ENCODE measurements at regions not wholly inside any gene's neighbourhood (a gene's known extent, or its start where the extent isn't known, plus 50 kb on each side); places are given as distances from the start of the nearest gene placed in this dataset.
"Not testable (repeated sequence)": the region's sequence is repeated elsewhere in the genome, so short reads cannot be mapped to it uniquely, and the experiment has no call there.

DNA sequence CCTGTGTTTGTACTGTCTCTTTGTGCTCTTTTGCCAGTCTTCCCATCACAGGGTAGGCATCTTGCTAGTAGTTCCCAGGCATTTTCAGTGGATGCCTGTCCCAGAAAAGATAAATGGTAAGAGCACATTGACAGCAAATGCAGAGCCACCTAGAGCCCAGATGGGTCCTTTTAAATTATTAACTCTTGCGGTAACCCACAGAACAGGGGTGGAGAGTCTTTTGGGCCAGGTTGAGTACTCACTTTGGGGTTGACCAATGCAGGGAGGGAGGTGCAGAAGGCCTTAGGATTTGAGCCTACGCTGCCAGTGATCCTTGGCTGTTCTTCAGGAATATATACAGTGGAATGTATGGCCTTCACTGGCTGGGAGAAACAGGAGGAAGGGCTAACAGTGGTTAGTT is 173.8 kb downstream of the MSN start:
- Mint-ChIP-seq H3K27ac (no peak overlapping the region), H3K9me3 (peaks cover 0 to 2% of the 10 kb centered on the region in 2 donors), H3K36me3 (ENCODE audit: insufficient read depth in 2 of 2) (no peaks in the 10 kb centered on the region), H3K4me3 (no peak overlapping the region), H3K27me3 (ENCODE audit: low read depth) (peaks cover 11% of the 10 kb centered on the region), H3K4me1 (ENCODE audit: low read depth) (peaks cover 10% of the 10 kb centered on the region)
- ATAC-seq (replicated peaks in 1 of 2) (no peak), DNase-seq (no peak)

DNA sequence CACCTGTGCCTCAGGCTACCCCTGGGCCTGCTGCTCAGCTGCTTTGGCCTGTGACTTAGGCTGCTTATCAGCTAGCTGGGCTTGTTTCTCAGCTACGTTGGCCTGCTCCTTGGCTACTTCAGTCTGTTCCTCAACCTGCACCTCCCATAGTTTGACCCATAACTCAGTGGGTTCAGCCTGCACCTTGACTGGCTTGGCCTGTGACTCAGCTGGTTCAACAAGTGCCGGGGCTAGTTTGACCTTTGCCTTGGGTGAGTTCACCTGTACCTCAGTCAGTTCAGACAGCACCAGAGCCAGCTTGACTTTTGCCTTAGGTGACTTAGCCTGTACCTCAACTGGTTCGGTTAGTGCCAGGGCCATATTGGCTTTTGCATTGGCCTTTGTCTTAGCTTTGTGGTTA is 171.2 kb downstream of the MSN start:
- Mint-ChIP-seq H3K4me1 (ENCODE audit: low read depth) (peaks cover 10% of the 10 kb centered on the region), H3K27ac (no peak overlapping the region), H3K36me3 (ENCODE audit: insufficient read depth in 2 of 2) (peaks cover 2 to 3% of the 10 kb centered on the region in 2 donors), H3K27me3 (ENCODE audit: low read depth) (peaks cover 13% of the 10 kb centered on the region), H3K4me3 (no peak overlapping the region), H3K9me3 (peaks cover 0 to 2% of the 10 kb centered on the region in 2 donors)
- no peak for ATAC-seq (replicated peaks in 1 of 2)
- DNase-seq, result no peak

DNA sequence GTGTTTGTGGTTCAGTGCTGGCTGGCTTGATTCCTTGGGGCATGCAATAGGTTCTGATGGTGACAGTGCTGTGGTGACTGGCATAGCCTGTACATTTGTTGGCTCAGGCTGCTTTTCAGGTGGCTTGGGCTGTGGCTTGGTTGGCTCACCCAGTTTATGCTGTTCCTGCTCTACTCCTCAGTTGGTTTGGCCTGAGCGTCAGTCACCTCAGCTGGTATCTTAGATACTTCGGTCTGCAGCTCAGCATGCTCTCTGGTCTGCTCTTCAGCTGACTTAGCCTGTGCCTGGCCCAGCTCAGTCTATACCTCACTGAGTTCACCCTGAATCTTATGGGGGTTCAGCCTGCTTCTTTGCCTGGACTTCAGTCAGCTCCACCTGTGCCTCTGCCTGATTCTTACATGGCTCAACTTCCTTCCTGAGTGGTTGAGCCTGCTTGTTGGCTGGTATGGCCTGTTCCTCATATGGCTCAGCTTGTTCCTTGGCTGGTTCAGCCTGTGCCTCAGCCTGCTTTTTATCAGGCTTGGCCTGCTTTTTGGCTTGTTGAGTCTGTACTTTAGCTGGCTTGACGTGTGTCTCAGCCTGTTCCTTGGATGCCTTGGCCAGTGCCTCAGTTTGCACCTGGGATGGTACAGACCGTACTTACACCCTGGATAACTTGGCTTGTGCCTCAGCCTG is 170.6 kb downstream of the MSN start:
- Mint-ChIP-seq H3K36me3 (ENCODE audit: insufficient read depth in 2 of 2) (peaks cover 2 to 3% of the 10 kb centered on the region in 2 donors), H3K9me3 (peaks cover 0 to 2% of the 10 kb centered on the region in 2 donors), H3K4me1 (ENCODE audit: low read depth) (peaks cover 10% of the 10 kb centered on the region), H3K4me3 (no peak overlapping the region), H3K27ac (no peak overlapping the region), H3K27me3 (ENCODE audit: low read depth) (peaks cover 13% of the 10 kb centered on the region)
- DNase-seq (no peak), ATAC-seq (replicated peaks in 1 of 2) (no peak)

DNA sequence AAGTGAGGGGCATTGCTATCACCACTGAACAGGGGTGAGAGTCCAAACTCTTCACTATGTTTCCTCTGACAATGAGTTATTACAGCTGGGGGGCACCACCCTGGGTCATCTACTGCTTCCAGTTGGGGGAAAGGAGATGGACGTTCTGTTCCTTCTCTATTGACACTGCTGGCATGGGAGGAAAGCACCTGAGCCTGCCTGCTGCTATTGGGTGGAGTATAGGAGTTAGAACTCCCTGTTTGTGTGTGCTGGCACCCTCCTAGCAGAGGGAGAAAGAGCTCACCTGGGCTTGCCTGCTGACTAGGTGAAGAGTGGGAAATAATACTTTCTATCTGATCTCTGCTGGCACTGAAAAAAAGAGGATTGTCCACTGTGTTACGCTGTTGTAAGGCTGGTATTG is 163.8 kb downstream of the MSN start:
- H3K36me3 Mint-ChIP-seq (ENCODE audit: insufficient read depth in 2 of 2), result peaks cover 2 to 3% of the 10 kb centered on the region in 2 donors
- ATAC-seq (replicated peaks in 1 of 2) (no peak), DNase-seq (no peak)
- peaks cover 7% of the 10 kb centered on the region for H3K27me3 Mint-ChIP-seq (ENCODE audit: low read depth)
- H3K9me3 Mint-ChIP-seq, result no peaks in the 10 kb centered on the region
- H3K27ac Mint-ChIP-seq, result no peak overlapping the region
- H3K4me3 Mint-ChIP-seq, result no peak overlapping the region
- H3K4me1 Mint-ChIP-seq (ENCODE audit: low read depth), result no peaks in the 10 kb centered on the region

DNA sequence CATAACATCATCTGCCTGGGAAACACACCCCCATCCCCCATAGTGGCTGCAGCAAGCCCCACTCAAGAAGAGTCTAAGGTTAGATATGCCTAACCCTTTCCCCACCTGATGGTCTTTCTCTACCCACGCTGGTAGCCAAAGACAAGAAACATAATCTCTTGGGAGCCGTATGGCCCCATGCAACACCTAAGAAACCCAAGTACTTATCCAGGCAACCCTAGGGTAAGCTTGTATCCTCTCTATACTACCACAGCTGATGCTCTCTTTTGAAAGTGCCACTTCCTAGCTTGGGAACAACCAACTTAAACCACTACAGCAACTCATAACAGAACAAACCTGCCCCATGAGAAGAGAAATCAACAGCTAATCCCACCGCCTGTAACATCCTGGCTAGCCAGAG is 161.1 kb downstream of the MSN start:
- DNase-seq (no peak), ATAC-seq (replicated peaks in 1 of 2) (no peak)
- Mint-ChIP-seq H3K27me3 (ENCODE audit: low read depth) (peaks cover 8% of the 10 kb centered on the region), H3K9me3 (no peaks in the 10 kb centered on the region), H3K4me1 (ENCODE audit: low read depth) (no peaks in the 10 kb centered on the region), H3K36me3 (ENCODE audit: insufficient read depth in 2 of 2) (peaks cover 0 to 1% of the 10 kb centered on the region in 2 donors), H3K27ac (no peak overlapping the region), H3K4me3 (no peak overlapping the region)

DNA sequence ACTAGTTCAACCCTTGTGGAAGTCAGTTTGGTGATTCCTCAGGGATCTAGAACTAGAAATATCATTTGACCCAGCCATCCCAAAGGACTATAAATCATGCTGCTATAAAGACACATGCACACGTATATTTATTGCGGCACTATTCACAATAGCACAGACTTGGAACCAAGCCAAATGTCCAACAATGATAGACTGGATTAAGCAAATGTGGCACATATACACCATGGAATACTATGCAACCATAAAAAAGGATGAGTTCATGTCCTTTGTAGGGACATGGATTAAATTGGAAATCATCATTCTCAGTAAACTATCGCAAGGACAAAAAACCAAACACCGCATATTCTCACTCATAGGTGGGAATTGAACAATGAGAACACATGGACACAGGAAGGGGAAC is 157.8 kb downstream of the MSN start:
- H3K4me3 Mint-ChIP-seq; DNase-seq; ATAC-seq (replicated peaks in 1 of 2); H3K27ac Mint-ChIP-seq; H3K4me1 Mint-ChIP-seq (ENCODE audit: low read depth); H3K9me3 Mint-ChIP-seq; H3K36me3 Mint-ChIP-seq (ENCODE audit: insufficient read depth in 2 of 2): not testable (repeated sequence)
- H3K27me3 Mint-ChIP-seq (ENCODE audit: low read depth), result peaks cover 34% of the 10 kb centered on the region

DNA sequence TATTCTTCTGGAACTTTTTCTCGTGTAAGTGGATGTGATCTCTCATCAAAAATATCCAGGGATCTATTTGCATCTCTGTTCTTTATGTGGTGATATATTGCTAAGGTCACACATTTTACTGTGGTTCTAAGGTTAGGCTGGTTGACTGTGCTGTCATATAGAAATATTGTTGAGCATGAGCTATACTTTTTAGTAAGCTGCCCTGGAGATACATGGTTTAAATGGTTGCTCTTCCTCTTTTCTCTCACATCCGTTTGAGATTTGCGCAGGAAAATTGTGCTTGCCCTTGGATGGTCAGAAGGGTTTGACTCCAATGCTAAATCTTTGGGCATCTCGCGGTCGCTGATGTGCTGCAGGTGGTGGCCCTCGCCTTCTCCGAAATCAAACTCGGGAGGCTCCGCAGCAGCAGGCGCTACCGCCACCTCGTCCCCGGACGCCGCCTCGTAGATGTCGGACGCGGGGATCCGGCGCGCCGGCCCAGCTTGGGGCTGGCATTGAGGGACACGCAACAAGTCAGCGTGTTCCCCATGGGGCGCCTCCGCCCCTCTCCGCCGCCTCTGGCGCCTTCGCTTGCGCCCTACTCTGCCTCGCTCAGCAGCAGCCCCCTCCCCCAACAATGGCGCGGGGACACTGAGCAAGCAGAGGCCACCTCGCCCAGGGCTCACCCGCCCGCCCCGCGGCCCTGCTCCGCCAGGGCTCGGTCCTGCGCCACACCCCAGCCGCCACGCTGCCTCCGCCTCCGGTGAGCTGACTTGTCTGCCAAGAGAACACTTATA is 154.5 kb downstream of the MSN start:
- peaks cover 42% of the 10 kb centered on the region for H3K27me3 Mint-ChIP-seq (ENCODE audit: low read depth)
- peak; percentile 82 to 90 for ATAC-seq (replicated peaks in 1 of 2)
- peaks cover 3 to 9% of the 10 kb centered on the region in 2 donors for H3K36me3 Mint-ChIP-seq (ENCODE audit: insufficient read depth in 2 of 2)
- peak; percentile 43 to 52 for DNase-seq
- no peak overlapping the region for H3K27ac Mint-ChIP-seq
- peak overlapping the region; percentile 78 to 79 for H3K4me3 Mint-ChIP-seq
- peaks cover 2 to 4% of the 10 kb centered on the region in 2 donors for H3K9me3 Mint-ChIP-seq
- peaks cover 7% of the 10 kb centered on the region for H3K4me1 Mint-ChIP-seq (ENCODE audit: low read depth)

DNA sequence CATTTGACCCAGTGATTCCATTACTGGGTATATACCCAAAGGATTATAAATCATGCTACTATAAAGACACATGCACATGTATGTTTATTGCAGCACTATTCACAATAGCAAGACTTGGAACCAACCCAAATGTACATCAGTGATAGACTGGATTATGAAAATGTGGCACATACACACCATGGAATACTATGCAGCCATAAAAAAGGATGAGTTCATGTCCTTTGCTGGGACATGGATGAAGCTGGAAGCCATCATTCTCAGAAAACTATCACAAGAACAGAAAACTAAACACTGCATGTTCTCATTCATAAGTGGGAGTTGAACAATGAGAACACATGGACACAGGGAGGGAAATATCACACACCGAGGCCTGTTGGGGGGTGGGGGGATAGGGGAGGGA is 152.5 kb downstream of the MSN start:
- not testable (repeated sequence) for DNase-seq

DNA sequence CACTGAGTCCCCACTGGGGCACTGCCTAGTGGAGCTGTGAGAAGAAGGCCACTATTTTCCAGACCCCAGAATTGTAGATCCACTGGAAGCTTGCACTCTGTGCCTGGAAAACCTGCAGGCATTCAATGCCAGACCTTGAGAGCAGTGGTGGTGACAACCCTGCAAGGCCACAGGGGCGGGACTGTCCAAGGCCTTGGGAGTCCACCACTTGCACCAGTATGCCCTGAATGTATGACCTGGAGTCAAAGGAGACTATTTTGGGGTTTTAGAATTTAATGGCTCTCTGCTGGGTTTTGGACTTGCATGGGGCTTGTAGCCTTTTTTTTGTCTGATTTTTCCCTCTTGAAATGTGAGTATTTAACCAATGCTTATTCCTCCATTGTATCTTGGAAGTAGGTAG is 145.8 kb downstream of the MSN start:
- Mint-ChIP-seq H3K4me1 (ENCODE audit: low read depth) (no peaks in the 10 kb centered on the region), H3K27me3 (ENCODE audit: low read depth) (peaks cover 23% of the 10 kb centered on the region), H3K9me3 (peaks cover 2 to 7% of the 10 kb centered on the region in 2 donors), H3K4me3 (no peak overlapping the region), H3K27ac (no peak overlapping the region), H3K36me3 (ENCODE audit: insufficient read depth in 2 of 2) (peaks cover 0 to 13% of the 10 kb centered on the region in 2 donors)
- DNase-seq, result no peak
- no peak for ATAC-seq (replicated peaks in 1 of 2)

More for the DNA sequence above, 152.5 kb downstream of the MSN start:
- not testable (repeated sequence) for H3K4me3 Mint-ChIP-seq; ATAC-seq (replicated peaks in 1 of 2); H3K27ac Mint-ChIP-seq; H3K36me3 Mint-ChIP-seq (ENCODE audit: insufficient read depth in 2 of 2); H3K4me1 Mint-ChIP-seq (ENCODE audit: low read depth); H3K9me3 Mint-ChIP-seq
- peaks cover 50% of the 10 kb centered on the region for H3K27me3 Mint-ChIP-seq (ENCODE audit: low read depth)

DNA sequence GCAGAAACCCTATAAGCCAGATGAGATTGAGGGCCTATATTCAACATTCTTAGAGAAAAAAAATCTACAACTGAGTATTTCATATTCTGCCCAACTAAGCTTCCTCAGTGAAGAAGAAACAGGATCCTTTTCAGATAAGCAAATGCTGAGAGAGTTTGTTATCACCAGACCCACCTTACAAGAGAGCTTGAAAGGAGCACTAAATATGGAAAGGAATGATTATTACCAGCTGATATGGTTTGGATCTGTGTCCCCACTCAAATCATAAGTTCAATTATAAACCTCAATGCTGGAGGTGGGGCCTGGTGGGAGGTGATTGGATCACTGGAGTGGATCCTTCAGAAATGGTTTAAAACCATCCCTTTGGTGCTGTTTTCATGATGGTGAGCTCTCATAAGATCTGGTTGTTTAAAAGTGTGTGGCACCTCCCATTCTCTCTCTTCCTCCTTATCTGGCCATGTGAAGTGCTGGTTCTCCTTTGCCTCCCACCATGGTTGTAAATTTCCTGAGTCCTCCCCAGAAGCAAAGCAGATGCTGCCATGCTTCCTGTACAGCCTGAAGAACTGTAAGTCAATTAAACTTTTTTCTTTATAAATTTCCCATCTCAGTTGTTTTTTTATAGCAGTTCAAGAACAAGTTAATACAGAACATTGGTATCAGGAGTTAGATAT is 144.2 kb downstream of the MSN start:
- Mint-ChIP-seq H3K27ac (no peak overlapping the region), H3K4me1 (ENCODE audit: low read depth) (no peaks in the 10 kb centered on the region), H3K27me3 (ENCODE audit: low read depth) (peaks cover 30% of the 10 kb centered on the region), H3K36me3 (ENCODE audit: insufficient read depth in 2 of 2) (peaks cover 0 to 13% of the 10 kb centered on the region in 2 donors), H3K4me3 (no peak overlapping the region), H3K9me3 (peaks cover 2 to 7% of the 10 kb centered on the region in 2 donors)
- DNase-seq (no peak), ATAC-seq (replicated peaks in 1 of 2) (no peak)
